PC-9 (cell line): ENCODE measurements at regions not wholly inside any gene's neighbourhood (a gene's known extent, or its start where the extent isn't known, plus 50 kb on each side); places are given as distances from the start of the nearest gene placed in this dataset.

Experiments
- BruUV-seq: library from RNA; stranded (reverse); fragments of 400-500 nt; replicated peaks from 2 replicates; lab custom pipeline; 2021; lab: Mats Ljungman, UMichigan
- CTCF ChIA-PET: fragments of 300-600 bp; sonication (Branson Sonifier 250); formaldehyde crosslinking; loops from one replicate; lab custom pipeline; 2022; ENCODE audit warnings: antibody characterized with exemption; lab: Charles Lee
- POLR2A ChIA-PET: fragments of 300-600 bp; sonication (Branson Sonifier 250); formaldehyde crosslinking; loops from one replicate; lab custom pipeline; 2022; ENCODE audit warnings: antibody characterized with exemption; ENCODE audit not compliant: unreplicated experiment; lab: Charles Lee
- DNase-seq, 2 experiments: peaks; one replicate each; pipeline versions ENCODE4 v3.0.0 to v3.0.0-alpha.2; 2015 to 2022; ENCODE audit warnings: mixed read lengths in 1 of 2
- H2AFZ ChIP-seq: fragments of 200-600 bp; sonication (generic); 2 replicates; pipeline ENCODE4 v1.8.1; 2017; ENCODE audit warnings: antibody characterized with exemption
- H3F3A ChIP-seq: fragments of 200-600 bp; sonication (generic); 2 replicates; pipeline ENCODE4 v1.8.1; 2017; ENCODE audit warnings: antibody characterized with exemption, mild to moderate bottlenecking, low read depth; ENCODE audit not compliant: insufficient read depth
- H3K27ac ChIP-seq: fragments of 200-600 bp; sonication (generic); 2 replicates; pipeline ENCODE4 v1.6.1; 2016; ENCODE audit warnings: mixed run types
- H3K27me3 ChIP-seq: fragments of 200-600 bp; sonication (generic); 2 replicates; pipeline ENCODE4 v1.6.1; 2016; ENCODE audit warnings: low read depth, mixed run types; ENCODE audit not compliant: insufficient read depth
- H3K36me3 ChIP-seq: fragments of 200-600 bp; sonication (generic); 2 replicates; pipeline ENCODE4 v1.6.1; 2016; ENCODE audit warnings: low read depth, mixed run types
- H3K4me1 ChIP-seq: fragments of 200-600 bp; sonication (generic); replicated peaks from 2 replicates; pipeline ENCODE4 v1.6.1; 2016; ENCODE audit warnings: mixed run types; ENCODE audit not compliant: insufficient read depth
- H3K4me2 ChIP-seq: fragments of 200-600 bp; sonication (generic); 2 replicates; pipeline ENCODE4 v1.6.1; 2017; ENCODE audit warnings: mixed run types
- H3K4me3 ChIP-seq: fragments of 200-600 bp; sonication (generic); 2 replicates; pipeline ENCODE4 v1.6.1; 2016; ENCODE audit warnings: mixed run types
- H3K79me2 ChIP-seq: fragments of 200-600 bp; sonication (generic); 2 replicates; pipeline ENCODE4 v1.6.1; 2017; ENCODE audit warnings: low read depth, mixed run types
- H3K9me2 ChIP-seq: fragments of 200-600 bp; sonication (generic); 2 replicates; pipeline ENCODE4 v1.8.1; 2017; ENCODE audit warnings: mild to moderate bottlenecking; ENCODE audit not compliant: insufficient read depth
- H3K9me3 ChIP-seq: fragments of 200-600 bp; sonication (generic); 2 replicates; pipeline ENCODE4 v1.8.1; 2016; ENCODE audit warnings: low read depth; ENCODE audit not compliant: insufficient read depth
- H4K20me1 ChIP-seq: fragments of 200-600 bp; sonication (generic); 2 replicates; pipeline ENCODE4 v1.8.1; 2017; ENCODE audit not compliant: insufficient read depth
- EZH2 ChIP-seq: fragments of 200-600 bp; sonication (generic); IDR thresholded peaks from 2 replicates; pipeline ENCODE4 v1.8.0; 2017; ENCODE audit warnings: antibody characterized with exemption, low read depth
- intact Hi-C: fragments of 100-400 bp; cut with micrococcal nuclease; formaldehyde crosslinking; loops from one replicate; pipeline ENCODE4 v1.10.0; 2022; ENCODE audit not compliant: unreplicated experiment
- TF ChIP-seq, protein P1 (sequence below): fragments of 200-600 bp; sonication (generic); conservative IDR thresholded peaks from 2 replicates; pipeline ENCODE4 v1.6.1; 2017; ENCODE audit warnings: mixed run types, antibody characterized with exemption, mild to moderate bottlenecking, moderate library complexity

DNA sequence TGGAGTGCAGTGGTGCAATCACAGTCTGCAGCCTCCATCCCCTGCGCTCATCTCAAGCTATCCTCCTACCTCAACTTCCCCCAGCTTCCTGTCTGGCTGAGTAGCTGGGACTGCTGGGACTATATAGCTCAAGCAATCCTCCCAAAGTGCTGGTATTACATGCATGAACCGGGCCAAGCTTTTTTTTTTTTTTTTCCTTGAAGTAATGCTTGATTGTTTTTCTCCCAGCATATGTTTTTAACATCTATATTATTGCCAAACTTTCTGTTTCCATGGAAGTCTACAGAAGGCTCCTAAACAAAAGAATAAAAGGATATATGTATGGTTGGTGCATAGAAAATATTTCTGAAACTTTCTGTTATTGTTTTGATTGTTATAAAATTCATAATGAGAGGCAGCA lies 853.6 kb downstream of the KCNA4 start:
- DNase-seq = no peak
- BruUV-seq = no TSS peak
- Histone ChIP-seq H3K79me2 (no peaks in the 10 kb centered on the region), H3K4me2 (no peak overlapping the region), H3K9me2 (no peaks in the 10 kb centered on the region), H3K4me3 (no peak overlapping the region), H2AFZ (no peak overlapping the region), H3K27ac (no peak overlapping the region), H3K4me1 (no peaks in the 10 kb centered on the region), H4K20me1 (no peaks in the 10 kb centered on the region), H3K9me3 (no peaks in the 10 kb centered on the region), H3K27me3 (no peaks in the 10 kb centered on the region), H3K36me3 (no peaks in the 10 kb centered on the region), H3F3A (no peaks in the 10 kb centered on the region)
- TF ChIP-seq, protein P1, sequence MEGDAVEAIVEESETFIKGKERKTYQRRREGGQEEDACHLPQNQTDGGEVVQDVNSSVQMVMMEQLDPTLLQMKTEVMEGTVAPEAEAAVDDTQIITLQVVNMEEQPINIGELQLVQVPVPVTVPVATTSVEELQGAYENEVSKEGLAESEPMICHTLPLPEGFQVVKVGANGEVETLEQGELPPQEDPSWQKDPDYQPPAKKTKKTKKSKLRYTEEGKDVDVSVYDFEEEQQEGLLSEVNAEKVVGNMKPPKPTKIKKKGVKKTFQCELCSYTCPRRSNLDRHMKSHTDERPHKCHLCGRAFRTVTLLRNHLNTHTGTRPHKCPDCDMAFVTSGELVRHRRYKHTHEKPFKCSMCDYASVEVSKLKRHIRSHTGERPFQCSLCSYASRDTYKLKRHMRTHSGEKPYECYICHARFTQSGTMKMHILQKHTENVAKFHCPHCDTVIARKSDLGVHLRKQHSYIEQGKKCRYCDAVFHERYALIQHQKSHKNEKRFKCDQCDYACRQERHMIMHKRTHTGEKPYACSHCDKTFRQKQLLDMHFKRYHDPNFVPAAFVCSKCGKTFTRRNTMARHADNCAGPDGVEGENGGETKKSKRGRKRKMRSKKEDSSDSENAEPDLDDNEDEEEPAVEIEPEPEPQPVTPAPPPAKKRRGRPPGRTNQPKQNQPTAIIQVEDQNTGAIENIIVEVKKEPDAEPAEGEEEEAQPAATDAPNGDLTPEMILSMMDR = no peak
- TF ChIP-seq EZH2 = no peak
- intact Hi-C loops = loop anchor here (10.0 kb wide), 1 partner anchor 138 kb away; no protein-coding TSS in a partner anchor
- POLR2A ChIA-PET = no interaction called here
- CTCF ChIA-PET = no interaction called here

DNA sequence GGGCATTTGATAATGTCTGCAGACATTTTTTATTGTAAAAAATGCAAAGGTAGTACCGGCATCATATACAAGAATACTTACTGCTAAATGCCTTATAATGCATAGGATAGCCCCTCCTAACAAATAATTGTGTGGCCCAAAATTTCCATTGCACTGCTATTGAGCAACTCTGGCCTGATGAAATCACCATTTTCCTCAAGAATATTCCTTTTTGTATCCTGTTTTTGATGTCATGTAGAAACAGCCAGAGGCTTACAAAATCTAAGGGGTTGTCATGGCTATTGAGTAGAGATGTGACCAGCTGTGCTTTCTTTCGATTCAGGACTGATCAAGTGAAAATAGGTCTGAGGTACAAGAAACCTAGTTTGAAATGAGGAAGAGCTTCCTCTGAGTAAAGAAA lies 854.3 kb downstream of the KCNA4 start:
- no peak overlapping the region for H3K4me3 ChIP-seq
- H3K36me3 ChIP-seq = no peaks in the 10 kb centered on the region
- no peak for DNase-seq
- H3K9me3 ChIP-seq = no peaks in the 10 kb centered on the region
- CTCF ChIA-PET = no interaction called here
- POLR2A ChIA-PET = no interaction called here
- H3K27ac ChIP-seq = no peak overlapping the region
- no peaks in the 10 kb centered on the region for H3K27me3 ChIP-seq
- intact Hi-C loops = loop anchor here (10.0 kb wide), 1 partner anchor 138 kb away; no protein-coding TSS in a partner anchor
- H3F3A ChIP-seq = no peaks in the 10 kb centered on the region
- H3K4me2 ChIP-seq = no peak overlapping the region
- no peaks in the 10 kb centered on the region for H3K4me1 ChIP-seq
- no peak overlapping the region for H2AFZ ChIP-seq
- H4K20me1 ChIP-seq = no peaks in the 10 kb centered on the region
- no peaks in the 10 kb centered on the region for H3K79me2 ChIP-seq
- BruUV-seq = no TSS peak
- TF ChIP-seq, protein P1 = no peak
- TF ChIP-seq EZH2 = no peak
- H3K9me2 ChIP-seq = no peaks in the 10 kb centered on the region

DNA sequence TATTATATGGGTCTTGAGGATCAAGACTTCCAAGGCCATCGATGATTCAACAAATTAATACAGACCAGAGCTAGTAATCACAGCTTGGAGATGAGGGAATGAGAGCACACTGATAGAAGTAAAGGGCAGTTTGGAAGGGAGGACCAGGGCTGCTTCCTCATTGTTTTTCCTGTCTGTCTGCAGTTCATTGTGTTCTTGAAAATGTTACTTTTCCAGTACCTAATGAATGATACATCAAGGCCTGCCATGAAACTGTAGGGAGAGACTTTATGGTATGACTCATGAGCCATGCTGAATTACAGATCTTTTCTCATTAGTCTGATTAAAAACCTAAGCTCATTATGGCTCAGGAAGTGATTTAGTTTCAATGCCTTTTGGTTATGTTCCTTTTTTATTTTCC lies 855.6 kb downstream of the KCNA4 start:
- Histone ChIP-seq H3K9me2 (no peaks in the 10 kb centered on the region), H4K20me1 (no peaks in the 10 kb centered on the region), H3K79me2 (no peaks in the 10 kb centered on the region), H2AFZ (no peak overlapping the region), H3K36me3 (no peaks in the 10 kb centered on the region), H3F3A (no peaks in the 10 kb centered on the region), H3K4me2 (no peak overlapping the region), H3K4me3 (no peak overlapping the region), H3K4me1 (no peaks in the 10 kb centered on the region), H3K9me3 (no peaks in the 10 kb centered on the region), H3K27me3 (no peaks in the 10 kb centered on the region), H3K27ac (no peak overlapping the region)
- CTCF ChIA-PET = interaction anchor here (0.8 kb wide), 1 partner anchor 1662 kb away, joined by 3 read pairs; no protein-coding TSS in a partner anchor
- no TSS peak for BruUV-seq
- no peak for TF ChIP-seq EZH2
- TF ChIP-seq, protein P1 = no peak
- POLR2A ChIA-PET = no interaction called here
- DNase-seq = no peak
- intact Hi-C loops = loop anchor here (10.0 kb wide), 1 partner anchor 136 kb away; no protein-coding TSS in a partner anchor
